Ishikawa (cell line): ENCODE measurements at regions not wholly inside any gene's neighbourhood (a gene's known extent, or its start where the extent isn't known, plus 50 kb on each side); places are given as distances from the start of the nearest gene placed in this dataset.

Experiments used
- CEBPB ChIP-seq: IDR thresholded peaks from 2 replicates; pipeline ENCODE4 v1.6.1; 2012
- CREB1 ChIP-seq: IDR thresholded peaks from 2 replicates; pipeline ENCODE4 v1.6.1; 2012; ENCODE audit warnings: low read depth
- EP300 ChIP-seq: IDR thresholded peaks from 2 replicates; pipeline ENCODE4 v1.6.1; 2012; ENCODE audit warnings: borderline replicate concordance
- MAX ChIP-seq: IDR thresholded peaks from 2 replicates; pipeline ENCODE4 v1.6.1; 2012
- RAD21 ChIP-seq: IDR thresholded peaks from 2 replicates; pipeline ENCODE4 v1.6.1; 2012; ENCODE audit warnings: low read depth
- TEAD4 ChIP-seq: IDR thresholded peaks from 2 replicates; pipeline ENCODE4 v1.6.1; 2012
- USF1 ChIP-seq: IDR thresholded peaks from 2 replicates; pipeline ENCODE4 v1.6.1; 2012
- TF ChIP-seq, protein P1 (sequence below): IDR thresholded peaks from 2 replicates; pipeline ENCODE4 v1.6.1; 2012; ENCODE audit warnings: low read depth, mild to moderate bottlenecking

DNA sequence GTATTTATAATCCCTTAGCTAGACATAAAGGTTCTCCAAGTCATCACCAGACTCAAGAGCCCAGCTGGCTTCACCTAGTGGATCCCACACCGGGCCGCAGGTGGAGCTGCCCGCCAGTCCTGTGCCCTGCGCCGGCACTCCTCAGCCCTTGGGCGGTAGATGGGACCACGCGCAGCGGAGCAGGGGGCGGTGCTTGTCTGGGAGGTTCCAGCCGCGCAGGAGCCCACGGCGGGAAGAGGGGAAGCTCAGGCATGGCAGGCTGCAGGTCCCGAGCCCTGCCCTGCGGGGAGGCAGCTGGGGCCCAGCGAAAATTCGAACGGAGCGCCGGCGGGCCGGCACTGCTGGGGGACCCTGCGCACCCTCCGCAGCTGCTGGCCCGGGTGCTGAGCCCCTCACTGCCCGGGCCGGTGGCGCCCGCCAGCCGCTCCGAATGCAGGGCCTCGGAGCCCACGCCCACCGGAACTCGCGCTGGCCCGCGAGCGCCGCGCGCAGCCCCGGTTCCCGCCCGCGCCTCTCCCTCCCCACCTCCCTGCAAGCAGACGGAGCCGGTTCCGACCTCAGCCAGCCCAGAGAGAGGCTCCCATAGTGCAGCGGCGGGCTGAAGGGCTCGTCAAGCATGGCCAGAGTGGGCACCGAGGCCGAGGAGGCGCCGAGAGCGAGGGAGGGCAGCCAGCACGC lies 675.6 kb downstream of the REEP3 start:
- TF ChIP-seq EP300, result no peak
- no peak for TF ChIP-seq CEBPB
- TF ChIP-seq MAX, result no peak
- no peak for TF ChIP-seq CREB1
- no peak for TF ChIP-seq RAD21
- TF ChIP-seq, protein P1, sequence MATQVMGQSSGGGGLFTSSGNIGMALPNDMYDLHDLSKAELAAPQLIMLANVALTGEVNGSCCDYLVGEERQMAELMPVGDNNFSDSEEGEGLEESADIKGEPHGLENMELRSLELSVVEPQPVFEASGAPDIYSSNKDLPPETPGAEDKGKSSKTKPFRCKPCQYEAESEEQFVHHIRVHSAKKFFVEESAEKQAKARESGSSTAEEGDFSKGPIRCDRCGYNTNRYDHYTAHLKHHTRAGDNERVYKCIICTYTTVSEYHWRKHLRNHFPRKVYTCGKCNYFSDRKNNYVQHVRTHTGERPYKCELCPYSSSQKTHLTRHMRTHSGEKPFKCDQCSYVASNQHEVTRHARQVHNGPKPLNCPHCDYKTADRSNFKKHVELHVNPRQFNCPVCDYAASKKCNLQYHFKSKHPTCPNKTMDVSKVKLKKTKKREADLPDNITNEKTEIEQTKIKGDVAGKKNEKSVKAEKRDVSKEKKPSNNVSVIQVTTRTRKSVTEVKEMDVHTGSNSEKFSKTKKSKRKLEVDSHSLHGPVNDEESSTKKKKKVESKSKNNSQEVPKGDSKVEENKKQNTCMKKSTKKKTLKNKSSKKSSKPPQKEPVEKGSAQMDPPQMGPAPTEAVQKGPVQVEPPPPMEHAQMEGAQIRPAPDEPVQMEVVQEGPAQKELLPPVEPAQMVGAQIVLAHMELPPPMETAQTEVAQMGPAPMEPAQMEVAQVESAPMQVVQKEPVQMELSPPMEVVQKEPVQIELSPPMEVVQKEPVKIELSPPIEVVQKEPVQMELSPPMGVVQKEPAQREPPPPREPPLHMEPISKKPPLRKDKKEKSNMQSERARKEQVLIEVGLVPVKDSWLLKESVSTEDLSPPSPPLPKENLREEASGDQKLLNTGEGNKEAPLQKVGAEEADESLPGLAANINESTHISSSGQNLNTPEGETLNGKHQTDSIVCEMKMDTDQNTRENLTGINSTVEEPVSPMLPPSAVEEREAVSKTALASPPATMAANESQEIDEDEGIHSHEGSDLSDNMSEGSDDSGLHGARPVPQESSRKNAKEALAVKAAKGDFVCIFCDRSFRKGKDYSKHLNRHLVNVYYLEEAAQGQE, result no peak
- no peak for TF ChIP-seq USF1
- TF ChIP-seq TEAD4, result no peak
